AG10803 (cell line): ENCODE measurements at regions not wholly inside any gene's neighbourhood (a gene's known extent, or its start where the extent isn't known, plus 50 kb on each side); places are given as distances from the start of the nearest gene placed in this dataset.
"Not testable (repeated sequence)": the region's sequence is repeated elsewhere in the genome, so short reads cannot be mapped to it uniquely, and the experiment has no call there.

Source experiments
- DNase-seq: peaks from one replicate; pipeline ENCODE4 v3.0.0; 2010; ENCODE audit warnings: low read depth
- H3K4me3 ChIP-seq: 2 replicates; pipeline ENCODE4 v1.5.1; 2011; ENCODE audit warnings: mild to moderate bottlenecking, low read length, control low read depth
- TF ChIP-seq, protein P1 (sequence below): conservative IDR thresholded peaks from 2 replicates; pipeline ENCODE4 v1.5.1; 2011; ENCODE audit warnings: mild to moderate bottlenecking, low read length, control low read depth, inconsistent platforms

DNA sequence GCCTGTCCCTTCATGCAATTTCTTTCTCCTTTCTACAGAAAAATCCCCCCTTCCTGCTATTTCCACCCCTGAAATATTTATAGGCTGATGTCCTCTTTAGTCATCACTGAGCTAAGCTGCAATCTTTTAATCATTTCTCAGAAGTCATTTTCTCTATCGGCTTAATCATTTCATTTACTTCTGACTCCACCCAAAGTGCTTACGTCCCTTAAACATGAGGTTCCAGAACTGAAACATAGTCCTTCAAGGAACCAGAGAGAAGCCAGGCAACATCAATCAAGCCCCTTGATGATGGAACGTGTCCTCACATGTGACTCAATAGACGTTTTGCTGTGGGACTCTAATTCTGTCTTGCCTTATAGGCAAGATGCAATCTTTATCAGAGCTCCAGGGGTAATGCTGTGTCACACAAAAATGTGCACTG lies 148.7 kb upstream of the KRR1 start:
- TF ChIP-seq, protein P1, sequence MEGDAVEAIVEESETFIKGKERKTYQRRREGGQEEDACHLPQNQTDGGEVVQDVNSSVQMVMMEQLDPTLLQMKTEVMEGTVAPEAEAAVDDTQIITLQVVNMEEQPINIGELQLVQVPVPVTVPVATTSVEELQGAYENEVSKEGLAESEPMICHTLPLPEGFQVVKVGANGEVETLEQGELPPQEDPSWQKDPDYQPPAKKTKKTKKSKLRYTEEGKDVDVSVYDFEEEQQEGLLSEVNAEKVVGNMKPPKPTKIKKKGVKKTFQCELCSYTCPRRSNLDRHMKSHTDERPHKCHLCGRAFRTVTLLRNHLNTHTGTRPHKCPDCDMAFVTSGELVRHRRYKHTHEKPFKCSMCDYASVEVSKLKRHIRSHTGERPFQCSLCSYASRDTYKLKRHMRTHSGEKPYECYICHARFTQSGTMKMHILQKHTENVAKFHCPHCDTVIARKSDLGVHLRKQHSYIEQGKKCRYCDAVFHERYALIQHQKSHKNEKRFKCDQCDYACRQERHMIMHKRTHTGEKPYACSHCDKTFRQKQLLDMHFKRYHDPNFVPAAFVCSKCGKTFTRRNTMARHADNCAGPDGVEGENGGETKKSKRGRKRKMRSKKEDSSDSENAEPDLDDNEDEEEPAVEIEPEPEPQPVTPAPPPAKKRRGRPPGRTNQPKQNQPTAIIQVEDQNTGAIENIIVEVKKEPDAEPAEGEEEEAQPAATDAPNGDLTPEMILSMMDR, result no peak
- peak; percentile 56 for DNase-seq
- H3K4me3 ChIP-seq, result no peak overlapping the region

DNA sequence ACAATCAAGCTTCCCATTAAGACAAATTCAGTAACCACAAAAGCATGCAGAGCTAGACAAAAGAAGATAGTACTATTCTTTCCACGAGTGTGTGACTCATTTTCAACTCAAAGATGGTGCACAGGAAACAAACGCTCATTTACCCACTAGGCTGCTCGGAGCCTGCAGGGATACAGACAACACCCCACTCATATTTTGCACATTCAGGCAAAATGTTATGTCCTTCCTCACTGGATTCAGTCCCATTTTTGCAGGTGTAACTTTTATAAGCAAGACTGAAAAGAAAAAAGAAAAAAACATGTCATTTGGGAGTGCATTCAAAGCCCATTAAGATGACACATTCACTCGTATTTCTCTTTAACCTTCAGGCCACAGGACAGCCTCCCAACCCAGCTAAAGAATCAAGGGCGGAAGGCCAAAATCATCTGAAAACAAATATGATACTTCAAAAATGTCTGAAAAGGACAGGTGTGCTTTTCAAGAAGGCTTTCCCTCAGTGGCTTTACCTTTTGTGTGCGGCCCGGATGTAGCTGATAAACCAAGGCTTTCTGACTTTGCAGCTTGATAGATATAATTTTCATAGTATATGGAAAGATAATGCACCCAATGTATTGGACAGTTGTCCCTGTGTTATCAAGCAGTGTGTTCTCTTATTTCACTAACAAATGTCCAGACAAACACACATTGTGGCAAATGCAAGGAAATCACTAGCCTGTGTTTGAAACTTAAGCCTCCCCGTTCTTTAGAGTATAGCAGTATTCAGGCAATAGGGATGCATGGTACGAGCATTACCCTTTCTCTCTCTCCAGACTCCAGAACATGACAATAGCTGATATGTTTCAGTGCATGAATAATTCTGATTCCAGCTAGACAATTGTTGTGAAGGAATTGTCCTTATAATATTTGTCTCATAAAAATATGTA lies 147.8 kb upstream of the KRR1 start:
- TF ChIP-seq, protein P1, result no peak; the same call in 1 of the 2 replicates
- H3K4me3 ChIP-seq, result no peak overlapping the region
- peak; percentile 70 for DNase-seq

DNA sequence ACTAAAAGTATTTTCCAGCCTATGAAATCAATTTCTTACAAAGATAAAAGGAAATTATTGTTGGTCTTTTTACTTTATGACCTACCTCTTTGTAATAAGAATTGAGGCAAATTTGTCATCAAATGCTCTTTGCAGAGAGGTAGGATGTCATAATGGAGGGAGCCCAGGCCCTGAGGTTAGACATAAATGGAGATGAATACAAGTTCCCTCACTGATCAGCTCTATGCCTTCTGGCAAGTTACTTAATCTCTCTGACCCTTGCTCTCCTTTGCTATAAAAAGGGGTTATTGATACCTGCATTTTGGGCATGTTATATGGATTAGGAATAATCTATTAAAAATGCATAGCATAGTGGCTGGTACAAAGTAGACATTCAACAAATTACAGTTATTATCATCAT lies 146.9 kb upstream of the KRR1 start:
- H3K4me3 ChIP-seq, result no peak overlapping the region
- DNase-seq, result no peak
- TF ChIP-seq, protein P1, result no peak

DNA sequence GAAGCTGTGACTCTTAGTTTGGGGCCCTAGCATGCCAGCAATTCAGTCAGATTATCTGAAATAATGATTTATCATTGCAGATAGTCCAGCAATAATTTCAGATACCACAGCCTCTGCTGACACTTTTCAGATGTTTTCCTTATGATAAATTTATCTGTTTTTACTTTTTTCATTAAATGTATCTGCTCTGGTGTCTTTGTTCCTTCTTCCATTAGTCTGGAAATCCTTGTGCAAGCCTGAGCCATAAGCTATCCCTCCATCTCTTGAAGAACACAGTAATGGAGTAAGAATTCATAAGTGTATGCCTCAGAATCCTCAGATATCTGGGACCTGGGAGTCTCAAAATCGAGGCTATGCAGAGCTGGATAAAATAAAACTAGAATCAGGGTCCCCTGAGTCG lies 146.4 kb upstream of the KRR1 start:
- DNase-seq, result no peak
- H3K4me3 ChIP-seq, result no peak overlapping the region
- TF ChIP-seq, protein P1, result no peak

DNA sequence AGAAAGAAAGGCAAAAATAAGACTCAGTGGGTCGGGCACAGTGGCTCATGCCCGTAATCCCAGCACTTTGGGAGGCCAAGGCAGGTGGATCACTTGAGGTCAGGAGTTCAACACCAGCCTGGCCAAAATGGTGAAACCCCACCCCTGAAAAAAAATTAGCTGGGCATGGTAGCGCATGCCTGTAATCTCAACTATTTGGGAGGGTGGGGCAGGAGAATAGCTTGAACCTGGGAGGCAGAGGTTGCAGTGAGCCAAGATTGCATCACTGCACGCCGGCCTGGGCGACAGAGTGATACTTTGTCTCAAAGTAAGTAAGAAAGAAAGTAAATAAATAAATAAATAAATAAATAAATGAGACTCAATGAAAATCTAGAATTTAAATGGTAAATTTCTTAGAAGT lies 145.9 kb upstream of the KRR1 start:
- not testable (repeated sequence) for H3K4me3 ChIP-seq, DNase-seq

DNA sequence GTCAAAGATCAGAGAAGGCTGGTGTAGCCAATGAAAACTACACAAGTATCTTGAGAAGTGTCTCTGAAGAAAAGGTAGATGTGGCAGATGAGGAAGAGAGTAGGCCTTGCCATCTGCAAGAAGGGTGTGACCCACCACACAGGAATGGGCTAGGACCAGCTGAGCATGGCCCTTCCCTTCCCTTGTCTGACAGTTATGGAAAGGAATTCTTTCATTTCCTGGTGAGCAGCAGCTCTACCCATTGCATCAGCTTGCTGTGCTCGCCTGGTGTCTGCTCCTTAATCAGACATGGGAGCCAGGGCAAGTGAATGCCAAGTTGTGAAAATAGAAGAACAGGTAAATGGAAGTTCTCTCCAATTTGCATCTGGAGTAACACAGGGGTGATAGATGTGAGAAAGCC lies 145.2 kb upstream of the KRR1 start:
- H3K4me3 ChIP-seq, result no peak overlapping the region
- TF ChIP-seq, protein P1, result no peak
- DNase-seq, result peak; percentile 97

DNA sequence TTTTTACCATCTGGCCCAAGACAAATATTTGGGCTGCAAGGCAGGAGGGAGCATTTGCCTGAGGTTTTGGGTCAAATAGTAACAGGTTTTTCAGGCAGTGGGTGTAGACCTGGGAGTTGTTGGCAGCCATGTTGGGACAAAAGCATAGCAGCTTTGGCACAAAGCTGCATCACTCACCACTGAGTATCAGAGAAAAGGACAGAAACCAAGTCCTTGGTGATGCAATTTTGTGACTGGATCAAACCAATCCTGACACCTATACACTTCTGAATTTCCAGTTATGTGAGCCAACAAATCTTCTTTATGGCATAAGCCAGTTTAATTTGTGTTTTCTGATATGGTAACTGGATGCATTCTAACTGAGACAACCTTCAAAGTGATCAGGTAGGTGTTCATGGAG lies 144.8 kb upstream of the KRR1 start:
- TF ChIP-seq, protein P1, result no peak
- H3K4me3 ChIP-seq, result no peak overlapping the region
- no peak for DNase-seq
